Left lung (tissue), 4 donors: ENCODE measurements at regions not wholly inside any gene's neighbourhood (a gene's known extent, or its start where the extent isn't known, plus 50 kb on each side); places are given as distances from the start of the nearest gene placed in this dataset.

ENCODE experiments used
- ATAC-seq: fragments of 200-7000 bp; cut with Tn5 transposase; one replicate; pipeline ENCODE4 v1.9.1; 2020; ENCODE audit warnings: moderate library complexity
- DNase-seq, 4 donors: peaks; one replicate each; pipeline ENCODE4 v3.0.0-alpha.2; 2013 to 2020
- H3K27ac ChIP-seq, 2 donors: fragments of 200-600 bp; sonication (generic) in 1 of 2; one replicate each; pipeline versions ENCODE4 v1.5.0 to v1.8.0; 2020 to 2021
- H3K27me3 ChIP-seq, 2 donors: fragments of 200-600 bp; sonication (generic) in 1 of 2; one replicate each; pipeline versions ENCODE4 v1.5.0 to v1.8.0; 2020 to 2021
- H3K36me3 ChIP-seq, 2 donors: fragments of 200-600 bp; sonication (generic) in 1 of 2; one replicate each; pipeline versions ENCODE4 v1.5.0 to v1.8.0; 2020 to 2021
- H3K4me1 ChIP-seq, 2 donors: fragments of 200-600 bp; one replicate each; pipeline ENCODE4 v1.8.0; 2021
- H3K4me3 ChIP-seq, 2 donors: fragments of 200-600 bp; sonication (generic) in 1 of 2; one replicate each; pipeline versions ENCODE4 v1.5.0 to v1.8.0; 2020 to 2021; ENCODE audit warnings: mild to moderate bottlenecking in 1 of 2
- H3K9me3 ChIP-seq, 2 donors: fragments of 200-600 bp; sonication (generic) in 1 of 2; one replicate each; pipeline versions ENCODE4 v1.5.0 to v1.8.0; 2020 to 2021
- intact Hi-C, 2 donors: fragments of 100-400 bp; cut with DNase I; formaldehyde crosslinking; loops; one replicate each; pipeline versions ENCODE4 v1.11.2 to v1.14.2; 2022
- TF ChIP-seq, protein P1 (sequence below), 2 donors: fragments of 200-600 bp; sonication (generic) in 1 of 2; IDR thresholded peaks; one replicate each; pipeline versions ENCODE4 v1.5.0 to v1.8.0; 2021; ENCODE audit warnings: antibody characterized with exemption in 2 of 2
- donor health status: DM: no; HTN: yes; CAD: no.
- donor health status: DM: no; HTN: no; CAD: no.

DNA sequence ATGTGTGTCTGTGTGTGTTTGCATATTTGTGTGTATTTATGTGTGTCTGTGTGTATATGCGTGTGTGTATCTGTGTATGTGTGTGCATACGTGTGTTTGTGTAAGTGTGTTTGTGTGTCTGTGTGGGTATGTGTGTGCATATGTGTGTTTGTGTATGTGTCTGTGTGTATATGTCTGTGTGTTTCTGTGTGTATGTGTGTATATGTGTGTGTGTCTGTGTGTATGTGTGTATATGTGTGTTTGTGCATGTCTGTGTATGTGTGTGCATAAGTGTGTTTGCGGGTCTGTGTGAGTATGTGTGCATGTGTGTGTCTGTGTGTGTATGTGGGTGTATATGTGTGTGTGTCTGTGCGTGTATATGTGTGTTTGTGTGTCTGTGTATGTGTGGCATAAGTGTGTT is 1030.5 kb upstream of the TMEM132C start:
- no peak for DNase-seq
- no peaks in the 10 kb centered on the region for H3K4me1 ChIP-seq
- H3K27ac ChIP-seq, result no peak overlapping the region
- no peak overlapping the region for H3K4me3 ChIP-seq
- no peak for ATAC-seq
- TF ChIP-seq, protein P1, sequence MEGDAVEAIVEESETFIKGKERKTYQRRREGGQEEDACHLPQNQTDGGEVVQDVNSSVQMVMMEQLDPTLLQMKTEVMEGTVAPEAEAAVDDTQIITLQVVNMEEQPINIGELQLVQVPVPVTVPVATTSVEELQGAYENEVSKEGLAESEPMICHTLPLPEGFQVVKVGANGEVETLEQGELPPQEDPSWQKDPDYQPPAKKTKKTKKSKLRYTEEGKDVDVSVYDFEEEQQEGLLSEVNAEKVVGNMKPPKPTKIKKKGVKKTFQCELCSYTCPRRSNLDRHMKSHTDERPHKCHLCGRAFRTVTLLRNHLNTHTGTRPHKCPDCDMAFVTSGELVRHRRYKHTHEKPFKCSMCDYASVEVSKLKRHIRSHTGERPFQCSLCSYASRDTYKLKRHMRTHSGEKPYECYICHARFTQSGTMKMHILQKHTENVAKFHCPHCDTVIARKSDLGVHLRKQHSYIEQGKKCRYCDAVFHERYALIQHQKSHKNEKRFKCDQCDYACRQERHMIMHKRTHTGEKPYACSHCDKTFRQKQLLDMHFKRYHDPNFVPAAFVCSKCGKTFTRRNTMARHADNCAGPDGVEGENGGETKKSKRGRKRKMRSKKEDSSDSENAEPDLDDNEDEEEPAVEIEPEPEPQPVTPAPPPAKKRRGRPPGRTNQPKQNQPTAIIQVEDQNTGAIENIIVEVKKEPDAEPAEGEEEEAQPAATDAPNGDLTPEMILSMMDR (IDR thresholded peaks at IDR 0.05), result no peak
- H3K36me3 ChIP-seq, result no peaks in the 10 kb centered on the region
- no peaks in the 10 kb centered on the region for H3K27me3 ChIP-seq
- H3K9me3 ChIP-seq, result peaks cover 0 to 8% of the 10 kb centered on the region in 2 donors
- intact Hi-C loops, result no loop called here

DNA sequence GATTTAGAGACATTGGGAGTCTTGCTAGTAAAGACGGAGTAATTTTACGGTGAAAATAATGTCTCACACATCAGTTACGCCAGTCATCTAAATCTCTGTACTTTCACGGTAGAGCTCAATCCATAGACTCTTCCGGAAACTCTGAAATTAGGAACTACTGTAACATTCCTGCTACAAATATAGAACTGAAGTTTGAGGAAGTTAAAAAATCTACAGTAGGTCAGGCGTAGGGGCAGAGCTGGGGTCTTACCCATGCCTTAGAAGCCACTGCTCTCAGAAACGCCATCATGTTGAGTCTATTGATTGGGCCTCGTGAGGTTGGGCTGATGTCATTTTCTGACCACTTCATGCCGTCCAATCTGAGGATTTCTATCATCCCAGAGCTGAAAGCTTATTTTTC is 1029.8 kb upstream of the TMEM132C start:
- intact Hi-C loops, result no loop called here
- peak overlapping the region in 1 of 2 donors; percentile 4 for H3K27ac ChIP-seq
- peaks cover 0 to 2% of the 10 kb centered on the region in 2 donors for H3K9me3 ChIP-seq
- no peaks in the 10 kb centered on the region for H3K27me3 ChIP-seq
- no peaks in the 10 kb centered on the region for H3K4me1 ChIP-seq
- no peaks in the 10 kb centered on the region for H3K36me3 ChIP-seq
- TF ChIP-seq, protein P1 (IDR thresholded peaks at IDR 0.05), result no peak
- DNase-seq (no peak), ATAC-seq (no peak)
- no peak overlapping the region for H3K4me3 ChIP-seq

DNA sequence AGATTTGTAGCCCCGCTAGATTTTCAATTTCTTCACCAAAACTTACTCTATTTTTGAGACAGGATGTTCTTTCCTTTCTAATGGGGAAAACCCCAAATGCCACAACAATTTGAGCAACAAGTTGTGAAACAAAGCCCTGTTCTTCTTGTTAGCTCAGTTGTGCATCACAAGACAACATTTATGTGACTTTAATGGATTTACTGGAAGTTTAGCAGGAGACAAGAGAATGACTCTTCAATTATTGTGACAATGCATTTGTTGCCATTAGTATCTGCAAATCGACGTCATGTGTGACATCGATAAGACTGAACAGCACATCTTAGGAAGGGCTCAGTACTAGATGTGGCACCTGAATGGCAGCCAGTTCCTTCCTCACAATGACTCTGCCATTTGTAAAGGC is 1028.9 kb upstream of the TMEM132C start:
- no peaks in the 10 kb centered on the region for H3K27me3 ChIP-seq
- TF ChIP-seq, protein P1 (IDR thresholded peaks at IDR 0.05), result no peak
- H3K9me3 ChIP-seq, result no peaks in the 10 kb centered on the region
- intact Hi-C loops, result no loop called here
- no peaks in the 10 kb centered on the region for H3K36me3 ChIP-seq
- DNase-seq, result no peak
- H3K27ac ChIP-seq, result no peak overlapping the region
- no peaks in the 10 kb centered on the region for H3K4me1 ChIP-seq
- no peak overlapping the region for H3K4me3 ChIP-seq
- ATAC-seq, result no peak

DNA sequence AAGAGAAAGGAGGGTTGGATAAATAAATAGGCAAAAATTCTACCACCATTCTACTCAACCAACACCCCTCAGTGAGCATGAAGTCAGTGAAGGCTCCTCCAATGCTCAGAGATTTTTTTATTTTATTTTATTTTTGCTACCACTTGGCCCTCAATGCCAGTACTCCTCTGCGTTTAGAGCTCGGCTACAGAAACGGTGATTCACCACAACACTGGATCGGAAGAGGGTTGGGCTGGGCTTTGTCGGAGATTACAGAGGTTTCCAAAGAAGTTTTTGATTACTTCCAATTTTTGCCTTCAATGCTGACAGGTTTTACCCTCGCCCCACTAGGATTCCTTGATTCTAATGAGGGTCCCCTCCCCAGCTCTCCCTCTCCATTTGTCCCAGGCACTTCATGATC is 1027.2 kb upstream of the TMEM132C start:
- TF ChIP-seq, protein P1 (IDR thresholded peaks at IDR 0.05), result no peak
- no peaks in the 10 kb centered on the region for H3K36me3 ChIP-seq
- H3K27ac ChIP-seq, result no peak overlapping the region
- no peak for ATAC-seq
- no peak for DNase-seq
- H3K27me3 ChIP-seq, result no peaks in the 10 kb centered on the region
- intact Hi-C loops, result no loop called here
- no peaks in the 10 kb centered on the region for H3K9me3 ChIP-seq
- H3K4me3 ChIP-seq, result no peak overlapping the region
- no peaks in the 10 kb centered on the region for H3K4me1 ChIP-seq

DNA sequence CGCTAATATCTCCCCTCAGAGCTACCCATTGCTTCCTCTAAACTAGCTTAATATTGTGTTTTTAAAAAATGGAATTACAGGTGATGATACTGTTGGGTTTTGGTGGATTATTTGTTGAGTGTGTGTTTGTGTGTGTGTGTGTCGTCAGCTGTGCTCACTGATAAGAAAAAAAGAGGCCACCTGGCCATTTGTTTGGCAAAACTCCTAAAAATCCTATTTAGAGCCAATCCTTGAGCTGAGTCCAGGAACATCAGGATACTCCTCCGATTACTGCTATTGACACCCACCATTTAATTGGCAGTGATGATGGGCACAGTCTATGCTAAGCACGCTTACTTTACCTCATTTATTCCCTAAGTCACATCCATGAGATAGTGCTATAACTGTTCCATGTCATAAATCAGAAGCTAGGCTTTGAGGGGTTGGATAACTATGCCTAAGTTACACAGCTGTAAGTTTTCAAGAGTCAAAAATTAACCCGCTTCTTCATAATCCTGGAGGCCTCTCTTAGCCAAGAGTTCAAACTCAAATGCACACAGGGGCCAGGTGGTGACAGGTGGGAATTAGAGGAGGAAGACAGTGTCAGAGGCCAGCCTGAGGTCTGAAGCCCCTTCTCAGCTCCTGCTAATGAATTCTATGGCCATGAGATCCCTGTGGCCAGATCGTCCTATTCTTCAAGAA is 1026.6 kb upstream of the TMEM132C start:
- DNase-seq, result no peak
- Histone ChIP-seq H3K4me1 (no peaks in the 10 kb centered on the region), H3K9me3 (no peaks in the 10 kb centered on the region), H3K27me3 (no peaks in the 10 kb centered on the region), H3K4me3 (no peak overlapping the region), H3K27ac (no peak overlapping the region), H3K36me3 (no peaks in the 10 kb centered on the region)
- ATAC-seq, result no peak
- intact Hi-C loops, result no loop called here
- TF ChIP-seq, protein P1 (IDR thresholded peaks at IDR 0.05), result no peak
